HG03045 (cell line): ENCODE measurements at regions not wholly inside any gene's neighbourhood (a gene's known extent, or its start where the extent isn't known, plus 50 kb on each side); places are given as distances from the start of the nearest gene placed in this dataset.

Experiments used
- ATAC-seq: cut with Tn5 transposase; IDR thresholded peaks from one replicate; pipeline ENCODE4 v1.9.1; 2021; ENCODE audit warnings: mild to moderate bottlenecking, moderate library complexity; ENCODE audit not compliant: unreplicated experiment

GRCh38 chr4:58935332-58935731, 1825.1 kb upstream of the IGFBP7 start:
- no peak for ATAC-seq

GRCh38 chr4:58936436-58936835, 1826.3 kb upstream of the IGFBP7 start:
- no peak for ATAC-seq

- no peak for ATAC-seq
Observed at GRCh38 chr4:58940167-58940566, 1830.0 kb upstream of the IGFBP7 start.

GRCh38 chr4:58941286-58941685, 1831.1 kb upstream of the IGFBP7 start:
- ATAC-seq = no peak

- no peak for ATAC-seq
Observed at GRCh38 chr4:58953575-58953974, 1843.4 kb upstream of the IGFBP7 start.

- no peak for ATAC-seq
Observed at GRCh38 chr4:58957711-58958110, 1847.5 kb upstream of the IGFBP7 start.

- ATAC-seq = no peak
Observed at GRCh38 chr4:58961283-58961682, 1851.1 kb upstream of the IGFBP7 start.

- no peak for ATAC-seq
Observed at GRCh38 chr4:58961925-58962324, 1851.7 kb upstream of the IGFBP7 start.

GRCh38 chr4:58962424-58962823, 1852.2 kb upstream of the IGFBP7 start:
- no peak for ATAC-seq

GRCh38 chr4:58981828-58982227, 1871.6 kb upstream of the IGFBP7 start:
- ATAC-seq = no peak

- ATAC-seq = no peak
Observed at GRCh38 chr4:58983887-58984286, 1873.7 kb upstream of the IGFBP7 start.

GRCh38 chr4:59002148-59002547, 1892.0 kb upstream of the IGFBP7 start:
- ATAC-seq = no peak

GRCh38 chr4:59024257-59024656, 1914.1 kb upstream of the IGFBP7 start:
- no peak for ATAC-seq

GRCh38 chr4:59037812-59038211, 1927.6 kb upstream of the IGFBP7 start:
- ATAC-seq = no peak

- ATAC-seq = no peak
Observed at GRCh38 chr4:59039046-59039445, 1928.9 kb upstream of the IGFBP7 start.

GRCh38 chr4:59044286-59044900, 1934.2 kb upstream of the IGFBP7 start:
- ATAC-seq = no peak

- ATAC-seq = no peak
Observed at GRCh38 chr4:59054086-59054485, 1943.9 kb upstream of the IGFBP7 start.

- ATAC-seq = no peak
Observed at GRCh38 chr4:59057804-59058203, 1947.6 kb upstream of the IGFBP7 start.

GRCh38 chr4:59058543-59058942, 1948.4 kb upstream of the IGFBP7 start:
- ATAC-seq = no peak

GRCh38 chr4:59060002-59060846, 1950.0 kb upstream of the IGFBP7 start:
- ATAC-seq = no peak

- ATAC-seq = no peak
Observed at GRCh38 chr4:59060895-59061294, 1950.7 kb upstream of the IGFBP7 start.

GRCh38 chr4:59063015-59063720, 1953.0 kb upstream of the IGFBP7 start:
- no peak for ATAC-seq
